Coronary artery (tissue), 2 donors: ENCODE measurements at regions not wholly inside any gene's neighbourhood (a gene's known extent, or its start where the extent isn't known, plus 50 kb on each side); places are given as distances from the start of the nearest gene placed in this dataset.

Source experiments
- DNase-seq: peaks from one replicate; pipeline ENCODE4 v3.0.0-alpha.2; 2017; ENCODE audit warnings: low spot score
- H3K27ac ChIP-seq, 2 donors: fragments of 200-600 bp; sonication (generic); one replicate each; pipeline ENCODE4 v1.5.1; 2016 to 2019
- H3K4me3 ChIP-seq: fragments of 200-600 bp; sonication (generic); 2 replicates; pipeline ENCODE4 v1.5.1; 2016; ENCODE audit warnings: mild to moderate bottlenecking, moderate library complexity
- TF ChIP-seq, protein P1 (sequence below): fragments of 200-600 bp; sonication (generic); IDR thresholded peaks from one replicate; pipeline ENCODE4 v1.5.1; 2019; ENCODE audit warnings: antibody characterized with exemption

GRCh38 chr9:82789155-82789824, 273.7 kb downstream of the RASEF start:
- H3K27ac ChIP-seq: no peak overlapping the region
- H3K4me3 ChIP-seq: no peak overlapping the region
- TF ChIP-seq, protein P1, sequence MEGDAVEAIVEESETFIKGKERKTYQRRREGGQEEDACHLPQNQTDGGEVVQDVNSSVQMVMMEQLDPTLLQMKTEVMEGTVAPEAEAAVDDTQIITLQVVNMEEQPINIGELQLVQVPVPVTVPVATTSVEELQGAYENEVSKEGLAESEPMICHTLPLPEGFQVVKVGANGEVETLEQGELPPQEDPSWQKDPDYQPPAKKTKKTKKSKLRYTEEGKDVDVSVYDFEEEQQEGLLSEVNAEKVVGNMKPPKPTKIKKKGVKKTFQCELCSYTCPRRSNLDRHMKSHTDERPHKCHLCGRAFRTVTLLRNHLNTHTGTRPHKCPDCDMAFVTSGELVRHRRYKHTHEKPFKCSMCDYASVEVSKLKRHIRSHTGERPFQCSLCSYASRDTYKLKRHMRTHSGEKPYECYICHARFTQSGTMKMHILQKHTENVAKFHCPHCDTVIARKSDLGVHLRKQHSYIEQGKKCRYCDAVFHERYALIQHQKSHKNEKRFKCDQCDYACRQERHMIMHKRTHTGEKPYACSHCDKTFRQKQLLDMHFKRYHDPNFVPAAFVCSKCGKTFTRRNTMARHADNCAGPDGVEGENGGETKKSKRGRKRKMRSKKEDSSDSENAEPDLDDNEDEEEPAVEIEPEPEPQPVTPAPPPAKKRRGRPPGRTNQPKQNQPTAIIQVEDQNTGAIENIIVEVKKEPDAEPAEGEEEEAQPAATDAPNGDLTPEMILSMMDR: no peak
- no peak for DNase-seq

DNA sequence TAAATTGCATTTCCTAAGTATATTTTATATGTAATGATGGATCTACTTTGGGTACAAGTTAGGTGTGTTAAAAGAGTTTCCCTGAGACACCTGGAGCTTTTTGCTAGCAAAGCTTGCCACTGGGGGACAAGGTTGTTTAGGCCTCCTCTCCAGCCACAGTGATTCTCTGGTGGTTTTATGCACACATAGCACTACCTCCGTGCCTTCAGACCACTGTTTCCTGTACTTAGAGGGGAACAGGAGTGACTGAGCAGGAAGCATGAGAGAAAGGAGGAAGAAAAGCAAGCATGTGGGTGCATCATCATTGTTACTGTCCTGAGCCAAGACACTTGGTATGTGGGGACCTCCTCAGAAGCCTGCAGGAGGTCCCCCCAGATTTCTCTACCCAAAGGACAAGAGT, 272.1 kb downstream of the RASEF start:
- no peak overlapping the region for H3K27ac ChIP-seq
- TF ChIP-seq, protein P1: no peak

GRCh38 chr9:82791692-82792091, 271.2 kb downstream of the RASEF start:
- TF ChIP-seq, protein P1: no peak
- no peak for DNase-seq
- no peak overlapping the region for H3K4me3 ChIP-seq

More for the DNA sequence above, 272.1 kb downstream of the RASEF start:
- no peak overlapping the region for H3K4me3 ChIP-seq
- DNase-seq: no peak

DNA sequence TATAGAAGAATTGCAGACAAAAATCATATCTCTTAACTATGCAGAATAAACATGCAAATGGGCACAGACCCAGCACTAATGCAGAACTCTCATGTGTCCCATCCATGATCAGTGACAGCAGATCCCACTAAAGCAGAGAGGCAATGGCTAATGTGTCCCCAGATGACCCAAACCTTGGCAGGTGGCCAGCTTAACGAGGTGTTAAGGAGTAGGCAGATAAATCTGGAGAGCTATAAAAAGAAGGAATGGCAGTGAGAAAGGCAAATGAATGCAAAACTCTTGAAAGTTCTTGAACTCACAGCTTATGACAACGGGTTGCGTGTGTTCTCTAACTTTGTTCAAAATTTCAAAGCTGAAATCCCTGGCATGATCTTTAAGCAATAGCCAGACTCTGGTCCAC, 265.4 kb downstream of the RASEF start:
- Histone ChIP-seq H3K27ac (no peak overlapping the region), H3K4me3 (no peak overlapping the region)
- no peak for DNase-seq
- TF ChIP-seq, protein P1: no peak

More at GRCh38 chr9:82791692-82792091, 271.2 kb downstream of the RASEF start:
- no peak overlapping the region for H3K27ac ChIP-seq

GRCh38 chr9:82799286-82799685, 263.7 kb downstream of the RASEF start:
- DNase-seq: no peak
- TF ChIP-seq, protein P1: no peak
- H3K27ac ChIP-seq: no peak overlapping the region
- no peak overlapping the region for H3K4me3 ChIP-seq

GRCh38 chr9:82805027-82805426, 257.9 kb downstream of the RASEF start:
- DNase-seq: no peak
- TF ChIP-seq, protein P1: no peak
- H3K4me3 ChIP-seq: no peak overlapping the region
- no peak overlapping the region for H3K27ac ChIP-seq

DNA sequence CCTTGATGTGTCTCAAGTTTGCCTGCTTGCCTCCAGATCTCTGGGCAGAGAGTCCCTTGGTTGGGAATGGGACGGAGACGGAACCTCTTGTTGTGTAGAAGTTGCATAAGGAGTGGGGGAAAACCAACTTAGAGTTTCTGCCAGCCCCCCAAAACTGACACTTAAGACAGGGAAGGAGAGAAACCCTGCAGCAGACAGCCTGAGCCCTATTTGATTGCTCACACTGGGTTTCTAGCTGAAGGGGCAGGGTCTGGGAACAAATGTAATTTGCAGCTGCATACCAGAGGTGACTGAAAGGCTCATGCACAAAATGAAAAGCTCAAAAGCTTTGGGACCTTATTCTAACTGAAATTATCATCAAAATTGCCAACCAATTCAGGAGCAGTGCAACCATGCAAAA, 254.5 kb downstream of the RASEF start:
- TF ChIP-seq, protein P1: no peak
- no peak for DNase-seq
- H3K27ac ChIP-seq: no peak overlapping the region
- no peak overlapping the region for H3K4me3 ChIP-seq
